ENCODE measurements at regions not wholly inside any gene's neighbourhood (a gene's known extent, or its start where the extent isn't known, plus 50 kb on each side); places are given as distances from the start of the nearest gene placed in this dataset.

- TF ChIP-seq CTCF (conservative IDR thresholded peaks at IDR 0.05): no peak
- TF ChIP-seq ZFX (IDR thresholded peaks at IDR 0.05): no peak
Measured at GRCh38 chr2:118723394-118723793, 124.1 kb downstream of the EN1 start.
